Thyroid gland (tissue), 4 donors: ENCODE measurements at regions not wholly inside any gene's neighbourhood (a gene's known extent, or its start where the extent isn't known, plus 50 kb on each side); places are given as distances from the start of the nearest gene placed in this dataset.

Experiments used
- DNase-seq, 2 donors: peaks; one replicate each; pipeline ENCODE4 v3.0.0-alpha.2; 2019
- H3K27ac ChIP-seq, 3 donors: fragments of 200-600 bp; sonication (generic); 1 replicate in 2 of 3; 2 replicates in 1 of 3; pipeline ENCODE4 v1.5.1; 2016 to 2019; ENCODE audit warnings: mild to moderate bottlenecking in 1 of 3, moderate library complexity in 1 of 3
- H3K27me3 ChIP-seq: fragments of 200-600 bp; sonication (generic); one replicate; pipeline ENCODE4 v1.5.1; 2019
- H3K36me3 ChIP-seq, 2 donors: fragments of 200-600 bp; sonication (generic); one replicate each; pipeline ENCODE4 v1.5.1; 2016 to 2019
- H3K4me1 ChIP-seq, 2 donors: fragments of 200-600 bp; sonication (generic); one replicate each; pipeline ENCODE4 v1.5.1; 2017 to 2019
- H3K4me3 ChIP-seq, 3 donors: fragments of 200-600 bp; sonication (generic); replicated peaks in 1 of 3; 1 replicate in 2 of 3; 2 replicates in 1 of 3; pipeline ENCODE4 v1.5.1; 2016; ENCODE audit warnings: mild to moderate bottlenecking in 1 of 3
- H3K9me3 ChIP-seq: fragments of 200-600 bp; sonication (generic); one replicate; pipeline ENCODE4 v1.5.1; 2017
- POLR2A ChIP-seq, 2 donors: fragments of 450-650 bp; IDR thresholded peaks; one replicate each; pipeline ENCODE4 v1.6.1; 2017; ENCODE audit warnings: antibody characterized with exemption in 2 of 2, mild to moderate bottlenecking in 2 of 2, moderate library complexity in 1 of 2
- WGBS, 2 donors: methylation state at CpG; one replicate each; pipeline ENCODE4 v1.1.5; 2017; 5-methylcytosine and 5-hydroxymethylcytosine counted together
- intact Hi-C: fragments of 100-400 bp; cut with DNase I; formaldehyde crosslinking; loops from one replicate; pipeline ENCODE4 v1.15.1; 2023
- TF ChIP-seq, protein P1 (sequence below), 6 experiments: fragments of 200-600 bp in 3 of 6; fragments of 450-650 bp in 3 of 6; sonication (generic) in 3 of 6; IDR thresholded peaks; one replicate each; pipeline ENCODE4 v1.5.1; 2016 to 2019; ENCODE audit warnings: antibody characterized with exemption in 6 of 6, mild to moderate bottlenecking in 2 of 6, inconsistent platforms in 1 of 6, moderate library complexity in 1 of 6

- H3K27ac ChIP-seq = no peak overlapping the region
- DNase-seq = no peak
- H3K4me1 ChIP-seq = no peaks in the 10 kb centered on the region
- TF ChIP-seq, protein P1, sequence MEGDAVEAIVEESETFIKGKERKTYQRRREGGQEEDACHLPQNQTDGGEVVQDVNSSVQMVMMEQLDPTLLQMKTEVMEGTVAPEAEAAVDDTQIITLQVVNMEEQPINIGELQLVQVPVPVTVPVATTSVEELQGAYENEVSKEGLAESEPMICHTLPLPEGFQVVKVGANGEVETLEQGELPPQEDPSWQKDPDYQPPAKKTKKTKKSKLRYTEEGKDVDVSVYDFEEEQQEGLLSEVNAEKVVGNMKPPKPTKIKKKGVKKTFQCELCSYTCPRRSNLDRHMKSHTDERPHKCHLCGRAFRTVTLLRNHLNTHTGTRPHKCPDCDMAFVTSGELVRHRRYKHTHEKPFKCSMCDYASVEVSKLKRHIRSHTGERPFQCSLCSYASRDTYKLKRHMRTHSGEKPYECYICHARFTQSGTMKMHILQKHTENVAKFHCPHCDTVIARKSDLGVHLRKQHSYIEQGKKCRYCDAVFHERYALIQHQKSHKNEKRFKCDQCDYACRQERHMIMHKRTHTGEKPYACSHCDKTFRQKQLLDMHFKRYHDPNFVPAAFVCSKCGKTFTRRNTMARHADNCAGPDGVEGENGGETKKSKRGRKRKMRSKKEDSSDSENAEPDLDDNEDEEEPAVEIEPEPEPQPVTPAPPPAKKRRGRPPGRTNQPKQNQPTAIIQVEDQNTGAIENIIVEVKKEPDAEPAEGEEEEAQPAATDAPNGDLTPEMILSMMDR (IDR thresholded peaks at IDR 0.05) = no peak
- TF ChIP-seq POLR2A (IDR thresholded peaks at IDR 0.05) = no peak
- intact Hi-C loops = no loop called here
- no peaks in the 10 kb centered on the region for H3K36me3 ChIP-seq
- H3K27me3 ChIP-seq = no peaks in the 10 kb centered on the region
- H3K4me3 ChIP-seq = no peak overlapping the region
- no peaks in the 10 kb centered on the region for H3K9me3 ChIP-seq
Measured at GRCh38 chrX:5774446-5774845, 454.2 kb downstream of the NLGN4X start.

DNA sequence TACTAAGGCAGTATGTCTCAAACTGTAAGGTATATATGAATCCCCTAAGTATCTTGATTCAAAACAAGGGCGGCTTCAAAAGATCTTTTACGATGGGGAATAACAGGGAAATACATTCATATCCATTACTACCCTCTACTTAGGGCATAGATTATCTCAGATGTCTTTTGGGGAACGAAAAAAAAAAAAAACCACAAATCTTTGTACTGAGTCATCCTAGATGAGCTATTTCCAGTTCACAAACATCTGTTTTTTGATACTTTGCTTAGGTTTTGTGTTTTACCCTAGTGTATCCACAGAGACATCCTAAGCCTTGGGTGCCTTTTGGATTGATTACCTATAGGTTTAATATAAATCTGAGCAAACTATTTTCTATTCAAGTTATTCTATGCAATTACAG, 457.2 kb downstream of the NLGN4X start:
- intact Hi-C loops = no loop called here
- WGBS, 2 donors = 69 to 79% methylated on average over 3 of the region's 3 CpGs
- Histone ChIP-seq H3K4me3 (no peak overlapping the region), H3K36me3 (no peaks in the 10 kb centered on the region), H3K9me3 (no peaks in the 10 kb centered on the region), H3K27ac (no peak overlapping the region), H3K27me3 (no peaks in the 10 kb centered on the region), H3K4me1 (no peaks in the 10 kb centered on the region)
- TF ChIP-seq, protein P1 (IDR thresholded peaks at IDR 0.05) = no peak
- TF ChIP-seq POLR2A (IDR thresholded peaks at IDR 0.05) = no peak
- no peak for DNase-seq

- no peak overlapping the region for H3K4me3 ChIP-seq
- intact Hi-C loops = no loop called here
- no peaks in the 10 kb centered on the region for H3K4me1 ChIP-seq
- 63 to 80% methylated on average over 4 of the region's 4 CpGs for WGBS, 2 donors
- no peaks in the 10 kb centered on the region for H3K9me3 ChIP-seq
- H3K27me3 ChIP-seq = no peaks in the 10 kb centered on the region
- H3K36me3 ChIP-seq = no peaks in the 10 kb centered on the region
- DNase-seq = no peak
- TF ChIP-seq POLR2A (IDR thresholded peaks at IDR 0.05) = no peak
- TF ChIP-seq, protein P1 (IDR thresholded peaks at IDR 0.05) = no peak
- no peak overlapping the region for H3K27ac ChIP-seq
Measured at GRCh38 chrX:5756616-5757015, 472.1 kb downstream of the NLGN4X start.

GRCh38 chrX:5753291-5753690, 475.4 kb downstream of the NLGN4X start:
- no peak for DNase-seq
- H3K9me3 ChIP-seq = no peaks in the 10 kb centered on the region
- no peaks in the 10 kb centered on the region for H3K36me3 ChIP-seq
- H3K27ac ChIP-seq = no peak overlapping the region
- TF ChIP-seq POLR2A (IDR thresholded peaks at IDR 0.05) = no peak
- TF ChIP-seq, protein P1 (IDR thresholded peaks at IDR 0.05) = no peak
- H3K4me1 ChIP-seq = no peaks in the 10 kb centered on the region
- WGBS, 2 donors = 64 to 66% methylated on average over 4 of the region's 4 CpGs
- intact Hi-C loops = no loop called here
- no peaks in the 10 kb centered on the region for H3K27me3 ChIP-seq
- no peak overlapping the region for H3K4me3 ChIP-seq

DNA sequence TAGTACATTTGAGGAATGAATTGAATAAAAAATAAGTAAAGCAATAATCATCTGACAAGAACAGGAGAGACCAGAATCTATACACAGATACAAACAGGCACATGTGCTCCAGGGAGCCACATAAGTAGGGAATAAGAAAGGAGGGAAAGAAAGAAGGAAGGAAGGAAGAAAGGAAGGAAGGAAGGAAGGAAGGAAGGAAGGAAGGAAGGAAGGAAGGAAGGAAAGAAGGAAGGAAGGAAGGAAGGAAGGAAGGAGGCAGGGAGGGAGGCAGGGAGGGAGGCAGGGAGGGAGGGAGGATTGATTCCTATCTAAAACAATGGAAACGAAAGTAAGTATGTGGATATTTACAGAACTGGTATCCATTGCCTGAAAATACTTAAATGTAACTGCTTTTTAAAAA, 475.8 kb downstream of the NLGN4X start:
- H3K9me3 ChIP-seq = no peaks in the 10 kb centered on the region
- TF ChIP-seq POLR2A (IDR thresholded peaks at IDR 0.05) = no peak
- TF ChIP-seq, protein P1 (IDR thresholded peaks at IDR 0.05) = no peak

More for the DNA sequence above, 475.8 kb downstream of the NLGN4X start:
- intact Hi-C loops = no loop called here
- Histone ChIP-seq H3K4me1 (no peaks in the 10 kb centered on the region), H3K27me3 (no peaks in the 10 kb centered on the region), H3K36me3 (no peaks in the 10 kb centered on the region), H3K27ac (no peak overlapping the region), H3K4me3 (no peak overlapping the region)
- 73 to 83% methylated on average over 1 of the region's 1 CpG for WGBS, 2 donors
- DNase-seq = no peak
